HG03139 (cell line): ENCODE measurements at regions not wholly inside any gene's neighbourhood (a gene's known extent, or its start where the extent isn't known, plus 50 kb on each side); places are given as distances from the start of the nearest gene placed in this dataset.

Source experiments
- ATAC-seq: cut with Tn5 transposase; IDR thresholded peaks from one replicate; pipeline ENCODE4 v1.9.1; 2021; ENCODE audit not compliant: unreplicated experiment

DNA sequence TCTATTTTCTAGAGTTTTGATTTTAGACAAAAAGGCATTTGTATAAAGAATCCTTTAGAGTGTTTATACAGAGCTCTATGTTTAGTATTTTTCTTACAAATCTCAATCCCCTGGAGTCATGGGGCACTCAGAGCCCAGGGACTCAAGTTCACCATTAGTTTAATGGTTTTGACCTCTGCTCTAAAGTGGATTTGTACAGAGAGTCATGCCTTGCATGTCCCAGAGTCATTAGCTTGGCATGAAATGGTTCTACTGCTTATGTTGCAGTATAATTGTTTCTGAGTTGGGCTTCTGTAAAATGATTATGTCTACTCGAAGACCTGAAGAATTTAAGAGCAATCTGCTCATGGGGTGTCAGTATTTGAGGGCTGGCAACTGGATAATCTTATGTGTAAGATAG is 406.2 kb downstream of the DLEU7 start:
- ATAC-seq, result no peak

DNA sequence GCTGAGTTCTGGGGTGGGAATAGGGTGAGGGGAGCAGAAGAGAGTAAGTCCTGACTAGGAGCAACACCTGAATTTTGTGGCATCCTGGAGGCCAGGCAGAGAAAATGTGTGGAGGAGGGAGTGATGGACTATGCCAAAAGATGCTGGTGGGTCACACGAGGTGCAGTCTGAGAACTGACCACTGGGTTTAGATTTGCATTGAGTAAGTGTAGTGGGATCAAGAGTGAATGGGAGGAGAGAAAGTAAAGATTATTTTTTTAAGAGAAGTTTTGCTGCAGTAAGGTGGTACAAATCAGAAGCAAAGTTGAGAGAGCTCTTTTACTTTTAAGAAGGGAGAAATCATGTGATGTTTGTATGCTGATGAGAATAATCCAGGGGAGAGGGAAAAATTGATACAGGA is 405.1 kb downstream of the DLEU7 start:
- ATAC-seq, result no peak

DNA sequence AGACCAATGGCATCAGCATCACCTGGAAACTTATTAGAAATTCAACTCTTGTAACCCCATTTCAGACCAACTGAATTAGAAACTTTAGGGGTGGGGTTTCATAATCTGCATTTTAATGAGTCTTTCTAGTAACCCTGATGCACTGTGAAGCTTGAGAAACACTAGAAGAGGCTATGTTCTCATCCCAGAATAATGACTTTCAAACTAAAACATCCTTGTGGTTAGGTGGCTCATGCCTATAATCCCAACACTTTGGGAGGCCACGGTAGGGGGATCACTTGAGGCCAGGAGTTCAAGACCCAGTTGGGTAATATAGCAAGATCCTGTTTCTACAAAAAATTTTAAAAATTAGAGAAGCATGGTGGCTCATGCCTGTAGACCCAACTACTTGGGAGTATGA is 402.4 kb downstream of the DLEU7 start:
- ATAC-seq, result no peak

DNA sequence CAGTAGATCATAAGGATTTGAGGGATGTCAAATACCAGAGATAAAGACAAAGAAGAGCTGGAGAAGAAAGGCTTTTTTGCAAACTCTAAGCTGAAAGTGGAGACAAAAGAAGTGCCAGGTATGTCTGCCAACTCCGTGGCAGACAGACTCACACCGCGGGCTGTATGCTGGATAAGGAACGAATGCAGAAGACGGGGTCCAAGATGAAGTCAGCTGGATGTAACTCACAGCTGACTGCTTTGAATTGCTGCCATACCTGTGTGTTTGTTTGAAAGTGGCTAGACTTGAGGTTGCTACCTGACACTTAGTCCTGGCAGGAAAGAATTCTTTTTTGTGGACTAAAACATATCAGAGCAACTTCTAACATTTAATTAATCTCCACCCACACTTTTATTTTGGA is 398.8 kb downstream of the DLEU7 start:
- ATAC-seq, result no peak

DNA sequence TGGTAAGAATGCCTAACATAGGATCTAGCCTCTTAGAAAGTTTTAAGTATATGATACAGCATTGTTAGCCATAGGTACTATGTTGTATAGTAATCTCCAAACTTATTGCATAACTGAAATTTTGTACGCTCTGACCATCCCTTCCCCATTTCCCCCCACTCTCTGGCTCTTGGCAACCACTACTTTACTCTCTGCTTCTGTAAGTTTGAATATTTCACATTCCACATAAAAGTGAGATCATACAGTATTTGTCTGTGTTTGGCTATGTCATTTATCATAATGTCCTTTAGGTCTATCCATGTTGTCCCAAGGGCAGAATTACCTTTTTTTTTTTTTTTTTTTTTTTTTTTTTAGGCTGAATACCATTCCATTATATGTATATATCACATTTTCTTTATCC is 396.9 kb downstream of the DLEU7 start:
- no peak for ATAC-seq

DNA sequence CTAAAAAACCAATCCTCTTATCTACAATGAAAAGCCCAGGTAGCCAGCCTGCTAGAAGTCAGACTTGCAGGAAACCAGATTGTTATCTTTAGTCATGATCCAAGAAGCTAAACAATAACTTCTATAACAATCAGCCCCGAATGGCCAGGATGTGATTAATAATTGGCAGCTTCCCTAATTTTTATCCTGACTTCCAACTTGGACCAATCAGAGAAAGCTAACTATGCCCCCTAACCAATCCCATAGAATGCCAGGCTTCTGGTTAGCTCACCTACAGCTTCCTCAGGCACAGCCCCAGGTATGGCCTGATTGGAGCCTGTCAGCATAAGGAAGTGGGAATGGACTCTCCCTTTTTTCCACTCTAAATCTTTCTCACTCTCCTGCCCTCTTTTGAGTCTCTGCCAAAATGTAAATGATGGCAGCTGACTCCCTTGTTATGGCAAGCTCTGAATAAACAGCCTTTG is 394.9 kb downstream of the DLEU7 start:
- ATAC-seq, result no peak

DNA sequence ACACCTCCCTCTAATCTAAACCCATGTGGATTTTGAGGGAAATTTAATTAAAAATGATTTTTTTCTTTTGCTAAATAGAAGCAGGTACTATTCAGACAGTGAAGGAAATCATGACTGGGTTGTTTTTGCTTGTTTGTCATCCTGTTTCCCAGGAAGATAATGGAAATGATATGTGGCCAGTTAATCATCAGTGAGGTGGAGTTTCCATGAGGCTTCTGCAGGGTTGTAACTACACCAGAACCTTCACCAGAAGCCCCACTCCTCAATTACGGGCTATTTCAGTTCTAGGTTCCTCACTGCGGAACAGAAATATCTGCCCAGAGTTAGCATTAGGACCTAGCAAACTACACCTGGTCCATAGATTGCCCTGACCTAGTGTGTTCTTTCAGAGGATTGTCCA is 394.0 kb downstream of the DLEU7 start:
- ATAC-seq, result no peak

DNA sequence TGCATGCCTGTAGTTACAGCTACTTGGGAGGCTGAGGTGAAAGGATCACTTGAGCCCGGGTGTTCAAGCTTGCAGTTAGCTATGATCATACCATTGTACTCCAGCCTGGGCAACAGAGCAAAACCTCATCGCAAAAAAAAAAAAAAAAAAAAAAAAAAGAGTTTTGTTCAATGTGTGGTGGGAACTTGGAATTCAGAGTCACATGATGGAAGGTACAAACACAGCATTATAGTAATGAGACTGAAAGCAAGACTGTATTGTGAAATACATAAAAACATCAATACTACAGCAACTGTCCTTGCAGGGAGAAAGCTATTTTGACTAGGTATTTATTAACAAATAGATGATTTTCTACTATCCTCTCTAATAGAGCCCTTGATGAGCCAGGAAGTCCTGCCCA is 393.2 kb downstream of the DLEU7 start:
- ATAC-seq, result no peak

DNA sequence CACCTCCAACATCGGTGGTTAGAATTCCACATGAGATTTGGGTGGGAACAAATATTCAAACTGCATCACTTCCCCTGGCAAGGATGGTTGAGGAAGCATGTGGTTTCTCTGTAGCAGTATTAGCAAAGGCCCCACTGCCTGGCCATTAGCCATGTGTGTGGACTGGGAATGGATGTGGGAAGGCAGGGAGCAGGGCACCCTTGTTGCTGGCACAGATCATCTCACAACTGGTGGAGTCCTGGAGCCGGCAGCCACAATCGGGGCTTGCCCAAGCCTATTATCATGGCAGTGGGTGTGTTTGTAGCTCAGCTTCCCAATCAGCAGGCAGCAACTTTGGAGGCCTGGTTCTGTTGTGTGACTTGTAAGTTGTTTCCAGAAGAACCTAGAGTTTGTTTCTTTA is 391.9 kb downstream of the DLEU7 start:
- no peak for ATAC-seq

DNA sequence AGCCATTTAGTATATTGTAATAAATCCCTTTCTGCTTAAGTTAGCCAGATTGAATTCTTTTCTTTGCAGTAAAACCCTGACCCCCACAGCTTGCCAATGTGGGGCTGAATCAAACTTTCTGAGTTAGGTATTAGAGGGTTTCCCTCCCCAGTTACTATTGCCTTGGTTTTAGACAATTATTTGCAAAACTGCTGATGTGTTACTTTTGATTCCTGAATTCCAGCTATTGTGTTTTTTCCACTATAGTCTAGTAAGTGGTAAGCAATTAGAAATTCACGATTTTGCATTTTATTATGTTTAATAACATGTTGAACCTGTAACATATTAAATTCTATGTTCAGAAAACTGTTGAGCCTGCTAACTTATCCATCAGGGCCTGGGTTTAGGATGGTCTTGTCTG is 391.5 kb downstream of the DLEU7 start:
- no peak for ATAC-seq

DNA sequence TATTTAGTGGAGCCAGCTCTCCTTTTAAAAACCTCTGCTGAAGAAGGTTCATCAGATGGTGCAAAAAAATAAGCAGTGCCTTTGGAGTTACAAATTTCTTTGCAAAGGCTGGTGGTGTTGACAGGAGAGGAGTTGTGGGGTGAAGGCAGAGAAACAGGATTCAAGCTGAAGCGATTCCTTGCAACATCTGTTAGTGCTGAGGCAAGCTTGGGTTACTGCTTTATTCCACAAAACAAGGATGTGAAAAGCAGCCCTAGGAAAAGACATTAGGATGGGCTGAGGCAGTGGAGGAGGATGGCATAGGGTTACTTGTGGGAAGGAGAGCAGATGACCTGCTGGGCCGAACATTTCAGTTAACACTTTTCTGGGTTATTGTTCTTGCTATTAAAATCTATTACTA is 390.7 kb downstream of the DLEU7 start:
- ATAC-seq, result no peak

DNA sequence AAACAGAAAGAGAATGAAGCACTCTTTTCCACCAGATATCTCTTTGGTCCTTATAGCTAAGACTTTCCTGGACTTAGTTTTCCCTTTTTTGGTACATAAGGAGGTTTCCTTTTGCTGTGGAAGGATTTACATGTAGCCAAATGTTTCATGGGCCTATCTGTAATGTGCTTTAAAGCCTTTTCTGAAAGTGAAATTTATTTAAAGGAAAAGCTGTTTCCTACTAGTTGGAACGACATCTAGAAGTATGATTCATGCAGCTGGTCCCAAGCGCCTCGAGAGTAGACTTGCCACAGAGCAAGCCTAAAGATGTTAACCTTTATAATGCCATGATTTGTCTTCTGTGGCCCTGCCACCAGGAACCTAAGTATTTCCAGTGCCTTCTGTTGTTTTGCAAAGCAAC is 390.3 kb downstream of the DLEU7 start:
- no peak for ATAC-seq

DNA sequence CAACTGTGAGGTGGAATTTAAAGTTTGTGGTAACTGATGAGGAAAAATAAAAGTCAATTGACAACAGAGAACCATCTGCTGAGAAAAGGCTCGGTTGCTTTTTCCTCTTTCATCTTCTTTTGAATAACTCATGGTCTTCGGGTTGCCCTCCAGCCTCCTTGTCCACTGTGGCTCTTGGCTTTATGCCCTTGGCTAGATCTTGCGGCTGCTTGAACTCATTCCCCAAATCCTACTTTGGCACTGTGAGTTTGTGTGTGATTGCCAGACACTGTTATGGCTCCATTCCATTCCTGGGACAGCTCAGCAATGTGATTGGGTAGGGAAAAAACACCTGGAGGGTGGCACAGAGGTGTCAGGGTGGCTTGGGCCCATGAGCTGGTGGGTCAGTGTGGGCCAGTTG is 387.4 kb downstream of the DLEU7 start:
- no peak for ATAC-seq

DNA sequence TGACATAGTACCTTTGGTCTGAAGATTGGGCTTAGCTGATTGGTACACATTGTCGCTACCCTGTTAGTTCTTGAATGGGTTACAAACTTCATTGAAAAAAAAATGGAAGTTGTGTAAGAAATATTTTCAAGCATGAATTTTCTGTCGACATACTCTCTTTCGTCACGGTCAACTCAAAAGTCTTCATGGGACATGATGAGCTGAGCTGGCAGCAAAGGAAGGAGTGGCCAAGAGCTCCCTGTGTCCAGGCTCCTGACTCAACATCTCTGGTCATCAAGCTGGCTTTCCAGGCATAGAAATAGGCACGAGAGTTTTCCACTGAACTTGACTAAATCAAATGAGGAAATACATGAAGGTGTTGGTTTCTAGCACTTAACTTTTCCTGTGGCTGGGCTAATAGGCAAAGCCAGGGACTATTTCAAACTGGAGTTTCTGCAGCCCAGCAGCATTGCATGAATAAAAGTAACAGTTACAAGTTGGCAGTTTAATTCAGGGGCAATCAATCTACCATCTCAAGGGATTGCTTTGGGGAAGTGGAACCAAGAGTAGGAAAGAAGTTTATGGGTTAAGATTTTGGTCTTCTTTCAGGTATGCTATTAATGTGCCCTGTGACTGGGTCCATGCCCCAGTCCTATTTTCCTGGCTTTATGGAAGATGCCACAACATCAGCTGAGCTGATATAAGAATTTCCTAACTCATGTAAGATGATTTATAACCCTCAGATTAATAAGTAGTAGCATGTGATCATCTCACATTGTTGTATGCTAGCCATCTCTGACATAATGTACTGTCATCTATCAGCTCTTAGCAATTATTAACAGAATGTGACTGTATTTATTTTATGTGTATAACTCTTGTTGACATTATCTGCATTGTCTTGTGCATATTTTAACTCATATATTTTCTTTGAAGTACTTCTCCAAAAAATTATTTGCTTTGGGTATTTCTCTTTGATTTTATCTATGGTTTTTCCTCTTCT is 385.8 kb downstream of the DLEU7 start:
- ATAC-seq, result no peak

DNA sequence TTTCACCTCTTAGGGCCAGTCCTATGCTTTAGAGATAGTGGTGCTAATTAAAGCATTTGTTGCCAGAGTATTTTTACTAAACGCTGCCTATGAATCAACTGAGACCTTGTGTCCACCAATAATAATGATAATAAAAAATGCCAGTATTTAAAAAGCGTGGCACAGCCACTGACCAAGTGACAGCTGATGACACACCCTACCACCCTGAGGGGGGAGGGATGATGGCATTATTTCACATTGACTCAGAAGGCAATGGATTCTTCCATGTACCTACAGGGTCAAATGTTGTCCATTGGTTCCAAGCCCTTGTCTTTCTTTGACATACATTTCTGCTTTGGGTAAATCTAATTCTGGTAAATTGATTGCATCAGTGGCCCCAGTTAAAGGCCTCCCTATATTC is 384.4 kb downstream of the DLEU7 start:
- no peak for ATAC-seq

DNA sequence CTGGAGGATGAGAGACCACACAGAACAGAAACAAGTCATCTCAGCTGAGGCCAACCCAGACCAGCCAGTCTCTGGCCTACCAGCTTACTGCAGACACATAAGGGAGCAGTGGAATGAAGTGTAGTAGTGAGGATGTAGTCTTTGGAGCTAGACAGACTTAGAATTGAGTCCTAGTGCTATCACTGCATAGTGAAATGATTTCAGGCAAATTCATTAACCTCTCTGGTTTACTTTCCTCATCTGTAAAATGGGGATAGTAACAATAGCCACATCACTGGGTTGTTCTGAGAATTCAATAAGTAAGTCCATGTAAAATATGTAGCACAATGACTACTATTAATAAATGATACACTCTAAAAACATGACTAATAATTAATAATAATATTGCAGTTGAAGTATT is 383.8 kb downstream of the DLEU7 start:
- no peak for ATAC-seq

DNA sequence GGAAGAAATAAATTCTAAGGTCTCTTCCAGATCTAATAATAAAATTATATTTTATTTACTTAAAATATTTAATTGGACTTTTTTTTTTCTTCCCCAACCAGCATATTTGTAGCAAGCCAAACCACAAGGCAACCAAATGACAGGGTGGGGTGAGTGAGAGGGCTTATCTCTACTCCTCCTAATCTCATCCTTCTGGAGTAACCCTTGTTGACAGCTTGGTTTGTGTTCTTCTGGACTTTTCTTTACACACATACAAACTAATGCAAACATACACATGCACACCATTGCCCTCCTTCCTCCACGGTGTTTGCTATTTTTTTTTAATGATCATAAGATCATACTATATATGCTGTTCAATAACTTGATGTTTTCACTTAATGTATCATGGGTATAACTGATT is 383.1 kb downstream of the DLEU7 start:
- no peak for ATAC-seq

DNA sequence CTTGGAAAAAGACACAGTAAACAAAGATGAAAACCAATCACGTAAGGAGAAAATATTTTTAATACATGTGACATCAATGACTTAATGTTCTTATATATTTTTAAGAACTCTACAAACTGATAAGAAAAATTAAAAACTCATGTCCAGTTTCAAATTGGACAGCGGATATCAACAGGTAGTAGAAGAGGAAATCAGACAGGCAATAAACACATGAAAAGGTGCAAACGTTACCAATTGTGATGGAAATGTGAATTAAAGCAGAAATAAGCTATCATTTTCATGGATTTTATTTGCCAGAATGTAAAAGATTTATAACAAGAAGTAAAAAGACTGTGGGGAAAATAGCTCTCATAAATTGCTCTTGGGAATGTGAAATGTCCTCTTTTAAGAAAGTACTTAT is 382.3 kb downstream of the DLEU7 start:
- no peak for ATAC-seq

DNA sequence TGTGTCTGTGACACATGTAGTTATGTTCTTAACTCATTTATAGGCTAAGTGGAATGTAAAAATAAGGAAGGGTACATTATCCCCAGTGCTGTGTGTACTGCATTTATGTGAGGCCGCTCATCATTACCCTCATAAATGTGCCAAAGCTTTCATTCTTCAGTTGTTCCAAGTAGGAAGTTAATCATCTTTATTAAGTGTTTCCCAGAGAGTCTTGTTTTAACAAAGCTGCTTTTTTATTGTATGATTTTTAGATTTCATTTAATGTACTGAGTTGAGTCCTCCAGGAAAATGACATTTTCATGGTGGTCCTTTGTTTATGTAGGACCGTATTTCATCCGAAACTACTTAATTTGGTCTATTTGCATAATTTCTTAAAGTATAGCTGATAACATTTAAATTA is 379.8 kb downstream of the DLEU7 start:
- no peak for ATAC-seq

DNA sequence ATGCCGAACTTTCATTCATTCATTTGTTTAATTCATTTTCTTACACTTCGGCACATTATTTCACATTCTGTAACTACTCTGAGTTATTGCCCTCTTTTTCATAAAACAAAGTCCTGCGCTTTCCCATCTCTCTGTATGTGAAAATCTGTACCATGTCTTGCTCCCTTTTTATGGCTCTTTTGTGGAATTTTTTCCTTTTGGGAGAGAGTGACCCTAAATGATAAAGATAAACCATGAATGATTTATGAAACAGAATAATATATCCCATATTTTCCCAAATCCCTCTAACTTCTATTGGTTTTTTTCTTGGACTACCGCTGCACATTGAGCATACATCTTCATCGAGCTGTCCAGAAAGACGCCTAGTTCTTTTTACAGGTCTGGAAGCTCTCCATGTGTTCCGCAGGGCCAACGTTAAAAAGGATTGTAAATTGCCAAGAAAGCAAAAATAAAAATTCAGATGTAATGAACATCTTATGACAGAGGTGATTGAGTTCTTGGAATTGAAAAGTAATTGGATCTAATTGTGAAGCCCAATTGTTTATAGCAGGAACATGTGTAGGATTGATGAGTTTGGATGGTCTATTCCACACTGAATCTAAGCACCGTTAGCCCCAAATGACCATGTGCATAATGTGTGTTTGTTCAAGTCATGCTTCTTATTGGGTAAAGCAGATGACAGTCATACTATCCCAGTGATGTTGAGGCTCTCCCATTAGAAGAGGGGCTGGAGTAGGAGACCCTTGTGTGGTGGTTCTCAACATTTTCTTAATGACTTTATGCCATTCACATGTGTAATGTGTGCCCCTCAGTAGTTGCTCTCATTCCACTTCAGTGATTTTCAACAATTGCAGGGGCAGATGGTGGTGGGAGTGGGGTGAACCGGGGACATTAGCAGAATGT is 378.9 kb downstream of the DLEU7 start:
- ATAC-seq, result no peak

DNA sequence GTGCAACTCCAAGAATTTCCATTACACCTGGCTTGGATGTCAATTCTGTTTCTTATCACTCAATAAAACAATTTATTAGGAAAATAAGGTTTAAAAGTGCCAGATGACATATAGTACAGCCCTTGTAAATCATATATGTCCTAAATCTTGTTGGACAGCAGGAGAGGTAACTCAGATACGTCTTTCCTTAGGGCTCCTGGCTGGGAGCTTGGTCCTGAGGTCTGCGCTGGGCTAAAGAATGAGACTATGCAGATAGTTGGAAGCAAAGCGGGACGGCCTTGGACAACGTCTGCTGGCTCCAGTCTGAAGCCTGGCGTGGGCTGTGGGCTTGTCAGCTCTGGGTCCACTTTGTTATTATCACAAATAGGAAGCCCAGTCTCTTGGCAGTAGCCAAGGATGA is 377.0 kb downstream of the DLEU7 start:
- ATAC-seq, result no peak
